ENCODE measurements at regions not wholly inside any gene's neighbourhood (a gene's known extent, or its start where the extent isn't known, plus 50 kb on each side); places are given as distances from the start of the nearest gene placed in this dataset.

GRCh38 chr5:147170603-147171002, 64.2 kb upstream of the STK32A start:
- Histone ChIP-seq H3K27ac (ENCODE audit: low read depth, low read length) (no peak overlapping the region), H3K27me3 (ENCODE audit: insufficient read depth, low read length) (peaks cover 22% of the 10 kb centered on the region), H3K9ac (ENCODE audit: low read length) (no peak overlapping the region), H3K4me2 (ENCODE audit: low read length) (no peak overlapping the region), H3K79me2 (ENCODE audit: insufficient read depth, low read length) (no peaks in the 10 kb centered on the region), H2AFZ (ENCODE audit: low read depth, low read length, poor library complexity, severe bottlenecking) (no peak overlapping the region), H4K20me1 (ENCODE audit: insufficient read depth) (no peaks in the 10 kb centered on the region), H3K4me1 (ENCODE audit: control insufficient read depth in 1 of 2, insufficient read depth in 2 of 2, low read length in 2 of 2) (no peaks in the 10 kb centered on the region; a peak in 2 of 4 replicates), H3K4me3 (replicated peaks in 1 of 2; ENCODE audit: low read depth in 1 of 2, low read length in 2 of 2) (no peak overlapping the region), H3K9me2 (ENCODE audit: insufficient read depth) (no peaks in the 10 kb centered on the region), H3K9me3 (ENCODE audit: control insufficient read depth in 1 of 2, insufficient read depth in 1 of 2, low read depth in 1 of 2, low read length in 2 of 2) (no peaks in the 10 kb centered on the region), H3K36me3 (ENCODE audit: control insufficient read depth in 1 of 2, insufficient read depth in 2 of 2, low read length in 2 of 2) (no peaks in the 10 kb centered on the region)
- no peak; the same call in 1 of the 2 replicates for ATAC-seq
- ChIA-PET CTCF (no interaction called here), RAD21 (ENCODE audit: low non-redundant PET in 1 of 2, low total read pairs in 2 of 2, uncharacterized antibody in 2 of 2, unreplicated experiment in 2 of 2) (no interaction called here), POLR2A (no interaction called here)
- intact Hi-C loops (cut with micrococcal nuclease) = no loop called here
- no peak for DNase-seq (ENCODE audit: low read depth, low spot score)
- no peak for TF ChIP-seq FOSL1 (IDR thresholded peaks at IDR 0.05; ENCODE audit: low read depth)
- no peak for TF ChIP-seq YY1 (IDR thresholded peaks at IDR 0.05; ENCODE audit: extremely low read depth, insufficient replicate concordance, low read depth, low read length)
- TF ChIP-seq REST (IDR thresholded peaks at IDR 0.05; ENCODE audit: low read depth) = no peak
- no peak for TF ChIP-seq SP1 (IDR thresholded peaks at IDR 0.05; ENCODE audit: low read depth)
- TF ChIP-seq TCF7L2 (IDR thresholded peaks at IDR 0.05; ENCODE audit: borderline replicate concordance, extremely low read depth, insufficient read depth, insufficient read length) = no peak
- TF ChIP-seq CBX3 (IDR thresholded peaks at IDR 0.05; ENCODE audit: low read depth) = no peak
- TF ChIP-seq SIN3A (IDR thresholded peaks at IDR 0.05; ENCODE audit: low read depth) = no peak
- no peak for TF ChIP-seq JUND (IDR thresholded peaks at IDR 0.05)
- TF ChIP-seq POLR2A (IDR thresholded peaks at IDR 0.05; ENCODE audit: borderline replicate concordance, extremely low read depth, insufficient read depth, insufficient read length) = no peak
- TF ChIP-seq EZH2phosphoT487 (IDR thresholded peaks at IDR 0.05; ENCODE audit: borderline replicate concordance) = no peak
- TF ChIP-seq, protein P1, sequence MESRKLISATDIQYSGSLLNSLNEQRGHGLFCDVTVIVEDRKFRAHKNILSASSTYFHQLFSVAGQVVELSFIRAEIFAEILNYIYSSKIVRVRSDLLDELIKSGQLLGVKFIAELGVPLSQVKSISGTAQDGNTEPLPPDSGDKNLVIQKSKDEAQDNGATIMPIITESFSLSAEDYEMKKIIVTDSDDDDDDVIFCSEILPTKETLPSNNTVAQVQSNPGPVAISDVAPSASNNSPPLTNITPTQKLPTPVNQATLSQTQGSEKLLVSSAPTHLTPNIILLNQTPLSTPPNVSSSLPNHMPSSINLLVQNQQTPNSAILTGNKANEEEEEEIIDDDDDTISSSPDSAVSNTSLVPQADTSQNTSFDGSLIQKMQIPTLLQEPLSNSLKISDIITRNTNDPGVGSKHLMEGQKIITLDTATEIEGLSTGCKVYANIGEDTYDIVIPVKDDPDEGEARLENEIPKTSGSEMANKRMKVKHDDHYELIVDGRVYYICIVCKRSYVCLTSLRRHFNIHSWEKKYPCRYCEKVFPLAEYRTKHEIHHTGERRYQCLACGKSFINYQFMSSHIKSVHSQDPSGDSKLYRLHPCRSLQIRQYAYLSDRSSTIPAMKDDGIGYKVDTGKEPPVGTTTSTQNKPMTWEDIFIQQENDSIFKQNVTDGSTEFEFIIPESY (IDR thresholded peaks at IDR 0.05; ENCODE audit: extremely low read depth, insufficient replicate concordance, low read length) = no peak
- TF ChIP-seq ELF1 (IDR thresholded peaks at IDR 0.05; ENCODE audit: borderline replicate concordance, low read depth) = no peak
- no peak for TF ChIP-seq ZNF274 (IDR thresholded peaks at IDR 0.05; ENCODE audit: low read depth, low read length)
- TF ChIP-seq MAX (IDR thresholded peaks at IDR 0.05) = no peak
- TF ChIP-seq EZH2 (IDR thresholded peaks at IDR 0.05) = no peak
- no peak for TF ChIP-seq RAD21 (IDR thresholded peaks at IDR 0.05; ENCODE audit: low read depth)
- no peak for TF ChIP-seq CEBPB (IDR thresholded peaks at IDR 0.05; ENCODE audit: low read depth)
- no peak for TF ChIP-seq SRF (IDR thresholded peaks at IDR 0.05; ENCODE audit: low read depth)
- no TSS peak for BruUV-seq (replicated peaks)
